Sigmoid colon (tissue), 6 donors: ENCODE measurements at regions not wholly inside any gene's neighbourhood (a gene's known extent, or its start where the extent isn't known, plus 50 kb on each side); places are given as distances from the start of the nearest gene placed in this dataset.

Experiments used
- DNase-seq: peaks from one replicate; pipeline ENCODE4 v3.0.0-alpha.2; 2019
- H3K27ac ChIP-seq, 4 donors: fragments of 200-600 bp; sonication (generic); one replicate each; pipeline ENCODE4 v1.5.1; 2016 to 2019; ENCODE audit warnings: mild to moderate bottlenecking in 1 of 4
- H3K27me3 ChIP-seq, 3 donors: fragments of 200-600 bp; sonication (generic); one replicate each; pipeline ENCODE4 v1.5.1; 2019; ENCODE audit warnings: mild to moderate bottlenecking in 1 of 3
- H3K36me3 ChIP-seq, 4 donors: fragments of 200-600 bp; sonication (generic); one replicate each; pipeline ENCODE4 v1.5.1; 2016 to 2019
- H3K4me1 ChIP-seq, 4 donors: fragments of 200-600 bp; sonication (generic); one replicate each; pipeline ENCODE4 v1.5.1; 2017 to 2019
- H3K4me3 ChIP-seq, 4 donors: fragments of 200-600 bp; sonication (generic); one replicate each; pipeline ENCODE4 v1.5.1; 2017 to 2019; ENCODE audit warnings: mild to moderate bottlenecking in 2 of 4, moderate library complexity in 1 of 4
- H3K9me3 ChIP-seq, 4 donors: fragments of 200-600 bp in 3 of 4; sonication (generic) in 3 of 4; one replicate each; pipeline versions ENCODE4 v1.5.1 to v1.6.1; 2013 to 2019
- EP300 ChIP-seq, 4 donors: sonication (generic); formaldehyde crosslinking; IDR thresholded peaks; one replicate each; pipeline ENCODE4 v1.6.1; 2017; ENCODE audit warnings: antibody characterized with exemption in 4 of 4
- POLR2A ChIP-seq, 2 donors: fragments of 450-650 bp; IDR thresholded peaks; one replicate each; pipeline ENCODE4 v1.6.1; 2016; ENCODE audit warnings: antibody characterized with exemption in 2 of 2, mild to moderate bottlenecking in 2 of 2, moderate library complexity in 2 of 2
- POLR2AphosphoS5 ChIP-seq, 4 donors: sonication (generic); formaldehyde crosslinking; IDR thresholded peaks; one replicate each; pipeline ENCODE4 v1.6.1; 2017; ENCODE audit warnings: antibody characterized with exemption in 4 of 4
- WGBS, 2 donors: extraction: QIAGEN DNeasy Blood & Tissue Kit; methylation state at CpG; one replicate each; pipeline ENCODE4 v1.1.7; 2013; 5-methylcytosine and 5-hydroxymethylcytosine counted together
- intact Hi-C: fragments of 100-400 bp; cut with DNase I; formaldehyde crosslinking; loops from one replicate; pipeline ENCODE4 v1.15.1; 2023
- TF ChIP-seq, protein P1 (sequence below), 4 experiments: fragments of 450-650 bp in 3 of 4; fragments of 200-600 bp in 1 of 4; IDR thresholded peaks; one replicate each; pipeline ENCODE4 v1.5.1; 2016 to 2019; ENCODE audit warnings: antibody characterized with exemption in 4 of 4, mild to moderate bottlenecking in 3 of 4, moderate library complexity in 2 of 4
- donor health status: healthy with polysubstance abuse.
- donor health status: healthy.

DNA sequence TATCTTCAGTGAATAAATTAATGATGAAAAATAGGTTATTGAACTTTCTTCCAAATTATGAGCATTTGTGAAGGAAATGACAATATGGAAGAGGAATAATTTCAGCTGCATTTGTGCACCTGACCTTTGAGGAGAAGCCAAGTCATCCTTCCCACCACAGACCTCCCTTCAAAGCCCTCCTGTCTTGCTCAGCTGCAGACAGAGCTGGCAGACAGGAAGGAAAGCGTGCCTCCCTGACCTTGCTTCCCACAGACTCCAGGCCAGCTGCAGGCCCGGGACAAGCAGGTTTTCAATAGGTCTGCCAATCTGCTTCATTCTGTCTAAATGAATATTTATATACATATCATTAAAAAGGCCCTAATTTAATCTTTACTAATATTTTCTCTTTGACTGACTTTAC, 152.9 kb upstream of the RBMS3 start:
- no peak for TF ChIP-seq POLR2AphosphoS5 (IDR thresholded peaks at IDR 0.05)
- Histone ChIP-seq H3K9me3 (no peaks in the 10 kb centered on the region), H3K4me3 (no peak overlapping the region), H3K27ac (no peak overlapping the region), H3K4me1 (no peaks in the 10 kb centered on the region), H3K27me3 (no peaks in the 10 kb centered on the region), H3K36me3 (no peaks in the 10 kb centered on the region)
- no peak for DNase-seq
- WGBS, 2 donors = 37 to 54% methylated on average over 2 of the region's 2 CpGs
- intact Hi-C loops = no loop called here

DNA sequence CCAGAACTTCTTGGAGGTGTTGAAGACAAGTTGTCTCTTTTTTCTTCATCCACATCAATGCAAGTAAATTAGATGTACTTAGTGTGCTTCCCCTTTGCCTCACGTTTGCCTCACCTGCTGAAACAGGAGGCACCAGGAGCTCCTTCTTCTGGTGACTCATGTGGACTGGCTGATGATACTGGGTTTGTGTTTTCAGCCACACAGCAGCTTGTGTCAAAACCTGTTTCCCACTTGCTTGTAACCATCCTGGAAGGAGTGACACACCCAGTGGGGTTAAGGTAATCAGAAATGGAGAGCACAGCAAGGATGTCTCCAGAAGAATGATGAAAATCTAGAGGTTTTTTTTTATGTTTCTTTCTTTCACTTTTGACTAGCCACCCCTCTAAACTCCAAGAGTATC, 143.3 kb upstream of the RBMS3 start:
- no peak overlapping the region for H3K4me3 ChIP-seq
- no peaks in the 10 kb centered on the region for H3K27me3 ChIP-seq
- no peak for DNase-seq
- peaks cover 0 to 26% (median 25%) of the 10 kb centered on the region in 4 donors for H3K4me1 ChIP-seq
- 35 to 69% methylated on average over 1 of the region's 1 CpG for WGBS, 2 donors
- H3K36me3 ChIP-seq = no peaks in the 10 kb centered on the region
- no peaks in the 10 kb centered on the region for H3K9me3 ChIP-seq
- TF ChIP-seq, protein P1, sequence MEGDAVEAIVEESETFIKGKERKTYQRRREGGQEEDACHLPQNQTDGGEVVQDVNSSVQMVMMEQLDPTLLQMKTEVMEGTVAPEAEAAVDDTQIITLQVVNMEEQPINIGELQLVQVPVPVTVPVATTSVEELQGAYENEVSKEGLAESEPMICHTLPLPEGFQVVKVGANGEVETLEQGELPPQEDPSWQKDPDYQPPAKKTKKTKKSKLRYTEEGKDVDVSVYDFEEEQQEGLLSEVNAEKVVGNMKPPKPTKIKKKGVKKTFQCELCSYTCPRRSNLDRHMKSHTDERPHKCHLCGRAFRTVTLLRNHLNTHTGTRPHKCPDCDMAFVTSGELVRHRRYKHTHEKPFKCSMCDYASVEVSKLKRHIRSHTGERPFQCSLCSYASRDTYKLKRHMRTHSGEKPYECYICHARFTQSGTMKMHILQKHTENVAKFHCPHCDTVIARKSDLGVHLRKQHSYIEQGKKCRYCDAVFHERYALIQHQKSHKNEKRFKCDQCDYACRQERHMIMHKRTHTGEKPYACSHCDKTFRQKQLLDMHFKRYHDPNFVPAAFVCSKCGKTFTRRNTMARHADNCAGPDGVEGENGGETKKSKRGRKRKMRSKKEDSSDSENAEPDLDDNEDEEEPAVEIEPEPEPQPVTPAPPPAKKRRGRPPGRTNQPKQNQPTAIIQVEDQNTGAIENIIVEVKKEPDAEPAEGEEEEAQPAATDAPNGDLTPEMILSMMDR (IDR thresholded peaks at IDR 0.05) = no peak
- no peak for TF ChIP-seq POLR2A (IDR thresholded peaks at IDR 0.05)
- TF ChIP-seq POLR2AphosphoS5 (IDR thresholded peaks at IDR 0.05) = no peak
- no peak for TF ChIP-seq EP300 (IDR thresholded peaks at IDR 0.05)
- no peak overlapping the region for H3K27ac ChIP-seq
- intact Hi-C loops = no loop called here

DNA sequence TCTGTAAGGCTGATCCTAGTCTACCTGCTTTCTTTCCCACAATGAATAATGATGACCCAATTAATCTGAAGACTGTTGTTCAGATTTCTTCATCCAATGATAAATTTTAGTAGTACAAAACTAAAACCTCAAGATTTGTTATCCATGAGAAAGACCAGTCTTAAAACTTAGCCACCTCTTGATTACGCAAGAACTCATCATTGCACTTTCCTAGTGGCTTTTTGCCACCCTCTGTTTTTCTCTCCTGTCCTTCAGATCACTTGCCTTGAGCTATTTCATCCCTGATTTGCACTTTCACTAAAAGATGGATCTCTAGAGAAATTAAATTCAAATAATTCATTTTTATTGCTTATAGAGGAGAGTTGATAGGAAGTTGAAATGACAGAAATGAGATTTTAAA, 142.7 kb upstream of the RBMS3 start:
- TF ChIP-seq, protein P1 (IDR thresholded peaks at IDR 0.05) = no peak
- TF ChIP-seq POLR2A (IDR thresholded peaks at IDR 0.05) = no peak
- TF ChIP-seq POLR2AphosphoS5 (IDR thresholded peaks at IDR 0.05) = no peak
- TF ChIP-seq EP300 (IDR thresholded peaks at IDR 0.05) = no peak
- intact Hi-C loops = no loop called here

DNA sequence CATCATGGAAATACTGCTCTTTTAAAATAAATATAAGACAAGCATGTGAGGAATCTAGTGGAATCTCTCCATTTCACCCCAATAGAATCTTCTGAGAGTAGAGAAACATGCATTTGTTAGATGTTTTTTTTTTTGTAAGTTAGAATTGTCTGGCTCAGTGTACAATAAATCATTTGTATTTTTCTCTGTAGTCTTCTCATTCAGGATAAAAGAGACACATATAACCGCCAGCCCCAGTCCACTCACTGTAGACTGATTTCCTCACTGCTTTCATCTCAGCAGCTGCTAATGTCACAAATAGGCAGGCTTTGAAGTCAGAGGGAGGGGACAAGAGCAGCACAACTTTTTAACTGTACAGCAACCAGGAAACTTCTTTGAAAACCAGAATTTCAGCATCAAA, 140.2 kb upstream of the RBMS3 start:
- H3K27me3 ChIP-seq = no peaks in the 10 kb centered on the region
- H3K4me1 ChIP-seq = peaks cover 0 to 40% (median 38%) of the 10 kb centered on the region in 4 donors
- DNase-seq = no peak
- whole genome bisulfite sequencing, 2 donors = 22 to 49% methylated on average over 1 of the region's 1 CpG
- TF ChIP-seq POLR2A (IDR thresholded peaks at IDR 0.05) (no peak), POLR2AphosphoS5 (IDR thresholded peaks at IDR 0.05) (no peak), EP300 (IDR thresholded peaks at IDR 0.05) (no peak)
- TF ChIP-seq, protein P1 (IDR thresholded peaks at IDR 0.05) = no peak
- H3K36me3 ChIP-seq = no peaks in the 10 kb centered on the region
- intact Hi-C loops = loop anchor here (10.0 kb wide), 1 partner anchor 624 kb away; no protein-coding TSS in a partner anchor
- no peak overlapping the region for H3K4me3 ChIP-seq
- no peaks in the 10 kb centered on the region for H3K9me3 ChIP-seq
- peak overlapping the region; percentile 27 to 74 (median 52) for H3K27ac ChIP-seq

More for the DNA sequence above, 142.7 kb upstream of the RBMS3 start:
- no peaks in the 10 kb centered on the region for H3K27me3 ChIP-seq
- 95 to 97% methylated on average over 1 of the region's 1 CpG for WGBS, 2 donors
- no peaks in the 10 kb centered on the region for H3K9me3 ChIP-seq
- H3K4me1 ChIP-seq = peaks cover 0 to 26% (median 25%) of the 10 kb centered on the region in 4 donors
- no peak for DNase-seq
- no peak overlapping the region for H3K4me3 ChIP-seq
- H3K36me3 ChIP-seq = no peaks in the 10 kb centered on the region
- no peak overlapping the region for H3K27ac ChIP-seq

DNA sequence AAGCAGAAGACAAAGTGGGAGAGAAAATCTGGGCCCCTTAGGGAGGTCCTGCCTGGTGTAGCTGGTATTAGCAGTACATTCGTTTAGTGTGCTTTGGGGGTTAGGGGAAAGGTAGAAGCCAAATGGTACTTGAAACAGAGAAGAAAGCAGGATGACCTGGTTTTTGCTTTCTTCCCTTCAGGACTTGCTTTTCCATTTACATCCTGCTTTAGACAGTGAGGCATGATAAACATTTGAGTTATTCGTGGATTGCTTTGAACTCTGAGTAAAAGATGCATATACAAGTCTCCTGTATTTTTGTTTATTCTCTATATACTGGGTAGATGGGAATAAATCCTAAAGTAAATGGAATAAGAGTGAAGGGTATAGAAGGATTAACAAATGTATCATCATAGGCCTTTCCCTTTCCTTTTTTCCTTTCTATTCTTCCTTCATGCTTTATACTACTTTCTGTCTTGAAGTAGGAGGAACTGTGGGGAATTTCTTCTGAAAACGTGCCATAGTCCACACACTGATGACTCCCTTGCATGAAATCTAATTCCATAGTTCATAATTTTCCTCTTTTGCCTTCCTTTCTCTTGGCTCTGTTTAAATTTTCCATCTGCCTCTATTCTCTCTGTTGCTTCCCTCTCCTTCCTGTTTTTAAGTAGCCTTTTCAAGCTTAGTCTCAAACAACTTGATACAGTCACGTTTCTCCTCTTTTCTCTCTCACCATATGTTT, 139.5 kb upstream of the RBMS3 start:
- 53 to 63% methylated on average over 4 of the region's 4 CpGs for WGBS, 2 donors
- Histone ChIP-seq H3K36me3 (no peaks in the 10 kb centered on the region), H3K4me1 (peaks cover 0 to 40% (median 38%) of the 10 kb centered on the region in 4 donors), H3K9me3 (no peaks in the 10 kb centered on the region), H3K27me3 (no peaks in the 10 kb centered on the region), H3K27ac (peak overlapping the region; percentile 27 to 74 (median 52)), H3K4me3 (no peak overlapping the region)
- intact Hi-C loops = loop anchor here (10.0 kb wide), 1 partner anchor 623 kb away; no protein-coding TSS in a partner anchor
- TF ChIP-seq EP300 (IDR thresholded peaks at IDR 0.05) (no peak), POLR2AphosphoS5 (IDR thresholded peaks at IDR 0.05) (no peak), POLR2A (IDR thresholded peaks at IDR 0.05) (no peak)
- TF ChIP-seq, protein P1 (IDR thresholded peaks at IDR 0.05) = no peak
- DNase-seq = no peak
